Epithelial cell of proximal tubule (primary cell): ENCODE measurements at regions not wholly inside any gene's neighbourhood (a gene's known extent, or its start where the extent isn't known, plus 50 kb on each side); places are given as distances from the start of the nearest gene placed in this dataset.
A peak's percentile ranks its signal among the peaks of the same experiment; 100 is the strongest.

ENCODE experiments used
- DNase-seq: peaks from one replicate; pipeline ENCODE4 v3.0.0-alpha.2; 2011; ENCODE audit warnings: low read depth
- H3K4me3 ChIP-seq: 2 replicates; pipeline ENCODE4 v1.5.1; 2011; ENCODE audit warnings: low read depth, mild to moderate bottlenecking, low read length
- CTCF ChIP-seq: conservative IDR thresholded peaks from 2 replicates; pipeline ENCODE4 v1.5.1; 2012; ENCODE audit warnings: low read depth, mild to moderate bottlenecking, low read length

GRCh38 chr6:135703007-135703406 is 148.5 kb upstream of the PDE7B start:
- no peak for DNase-seq
- no peak for TF ChIP-seq CTCF

GRCh38 chr6:135703621-135704020 is 147.9 kb upstream of the PDE7B start:
- H3K4me3 ChIP-seq = no peak overlapping the region
- DNase-seq = no peak
- no peak for TF ChIP-seq CTCF

More at GRCh38 chr6:135703007-135703406, 148.5 kb upstream of the PDE7B start:
- H3K4me3 ChIP-seq = no peak overlapping the region

GRCh38 chr6:135707426-135707825 is 144.1 kb upstream of the PDE7B start:
- no peak overlapping the region for H3K4me3 ChIP-seq
- DNase-seq = no peak
- TF ChIP-seq CTCF = no peak

GRCh38 chr6:135710042-135710441 is 141.5 kb upstream of the PDE7B start:
- DNase-seq = no peak

GRCh38 chr6:135722190-135722589 is 129.3 kb upstream of the PDE7B start:
- TF ChIP-seq CTCF = no peak
- H3K4me3 ChIP-seq = no peak overlapping the region
- DNase-seq = no peak

More at GRCh38 chr6:135710042-135710441, 141.5 kb upstream of the PDE7B start:
- H3K4me3 ChIP-seq = no peak overlapping the region
- TF ChIP-seq CTCF = no peak

- peak; percentile 99 for DNase-seq
- no peak overlapping the region for H3K4me3 ChIP-seq
- TF ChIP-seq CTCF = no peak
Observed at GRCh38 chr6:135722679-135723078, 128.8 kb upstream of the PDE7B start.

GRCh38 chr6:135728589-135728988 is 122.9 kb upstream of the PDE7B start:
- no peak for DNase-seq
- TF ChIP-seq CTCF = no peak
- no peak overlapping the region for H3K4me3 ChIP-seq
